ENCODE measurements at regions not wholly inside any gene's neighbourhood (a gene's known extent, or its start where the extent isn't known, plus 50 kb on each side); places are given as distances from the start of the nearest gene placed in this dataset.

- Histone ChIP-seq H3K36me3 (ENCODE audit: control insufficient read depth in 1 of 2, insufficient read depth in 2 of 2, low read length in 2 of 2) (no peaks in the 10 kb centered on the region), H3K79me2 (ENCODE audit: insufficient read depth, low read length) (no peaks in the 10 kb centered on the region), H3K27me3 (ENCODE audit: insufficient read depth, low read length) (peaks cover 18% of the 10 kb centered on the region), H3K9me2 (ENCODE audit: insufficient read depth) (no peaks in the 10 kb centered on the region), H3K9ac (ENCODE audit: low read length) (no peak overlapping the region), H3K4me3 (replicated peaks in 1 of 2; ENCODE audit: low read depth in 1 of 2, low read length in 2 of 2) (no peak overlapping the region), H3K27ac (ENCODE audit: low read depth, low read length) (no peak overlapping the region), H3K4me2 (ENCODE audit: low read length) (no peak overlapping the region), H3K4me1 (ENCODE audit: control insufficient read depth in 1 of 2, insufficient read depth in 2 of 2, low read length in 2 of 2) (no peaks in the 10 kb centered on the region), H3K9me3 (ENCODE audit: control insufficient read depth in 1 of 2, insufficient read depth in 1 of 2, low read depth in 1 of 2, low read length in 2 of 2) (no peaks in the 10 kb centered on the region), H2AFZ (ENCODE audit: low read depth, low read length, poor library complexity, severe bottlenecking) (no peak overlapping the region), H4K20me1 (ENCODE audit: insufficient read depth) (no peaks in the 10 kb centered on the region)
- CTCF ChIA-PET, result no interaction called here
- no TSS peak for BruUV-seq (replicated peaks)
- POLR2A ChIA-PET, result no interaction called here
- intact Hi-C loops (cut with micrococcal nuclease), result no loop called here
- DNase-seq (ENCODE audit: low read depth, low spot score), result no peak
- TF ChIP-seq JUND (IDR thresholded peaks at IDR 0.05) (no peak), REST (IDR thresholded peaks at IDR 0.05; ENCODE audit: low read depth) (no peak), SRF (IDR thresholded peaks at IDR 0.05; ENCODE audit: low read depth) (no peak)
- TF ChIP-seq, protein P1, sequence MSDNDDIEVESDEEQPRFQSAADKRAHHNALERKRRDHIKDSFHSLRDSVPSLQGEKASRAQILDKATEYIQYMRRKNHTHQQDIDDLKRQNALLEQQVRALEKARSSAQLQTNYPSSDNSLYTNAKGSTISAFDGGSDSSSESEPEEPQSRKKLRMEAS (IDR thresholded peaks at IDR 0.05), result no peak
- RAD21 ChIA-PET (ENCODE audit: low non-redundant PET in 1 of 2, low total read pairs in 2 of 2, uncharacterized antibody in 2 of 2, unreplicated experiment in 2 of 2), result no interaction called here
- no peak for ATAC-seq
Measured at GRCh38 chr3:64406271-64406670, 181.0 kb upstream of the PRICKLE2 start.

- H3K9me3 ChIP-seq (ENCODE audit: control insufficient read depth in 1 of 2, insufficient read depth in 1 of 2, low read depth in 1 of 2, low read length in 2 of 2), result no peaks in the 10 kb centered on the region
- H3K4me2 ChIP-seq (ENCODE audit: low read length), result no peak overlapping the region
- DNase-seq (ENCODE audit: low read depth, low spot score) (no peak), ATAC-seq (no peak)
- H3K4me3 ChIP-seq (replicated peaks in 1 of 2; ENCODE audit: low read depth in 1 of 2, low read length in 2 of 2), result no peak overlapping the region
- no peak overlapping the region for H3K9ac ChIP-seq (ENCODE audit: low read length)
- BruUV-seq (replicated peaks), result no TSS peak
- no peak overlapping the region for H3K27ac ChIP-seq (ENCODE audit: low read depth, low read length)
- H4K20me1 ChIP-seq (ENCODE audit: insufficient read depth), result no peaks in the 10 kb centered on the region
- ChIA-PET RAD21 (ENCODE audit: low non-redundant PET in 1 of 2, low total read pairs in 2 of 2, uncharacterized antibody in 2 of 2, unreplicated experiment in 2 of 2) (no interaction called here), CTCF (interaction anchor here (0.7 kb wide), 1 partner anchor 333 kb away, joined by 3 read pairs; no protein-coding TSS in a partner anchor), POLR2A (no interaction called here)
- H3K27me3 ChIP-seq (ENCODE audit: insufficient read depth, low read length), result peaks cover 18% of the 10 kb centered on the region
- H3K36me3 ChIP-seq (ENCODE audit: control insufficient read depth in 1 of 2, insufficient read depth in 2 of 2, low read length in 2 of 2), result no peaks in the 10 kb centered on the region
- no peak overlapping the region for H2AFZ ChIP-seq (ENCODE audit: low read depth, low read length, poor library complexity, severe bottlenecking)
- intact Hi-C loops (cut with micrococcal nuclease), result no loop called here
- no peaks in the 10 kb centered on the region for H3K79me2 ChIP-seq (ENCODE audit: insufficient read depth, low read length)
- H3K9me2 ChIP-seq (ENCODE audit: insufficient read depth), result no peaks in the 10 kb centered on the region
- no peaks in the 10 kb centered on the region for H3K4me1 ChIP-seq (ENCODE audit: control insufficient read depth in 1 of 2, insufficient read depth in 2 of 2, low read length in 2 of 2)
- TF ChIP-seq, protein P1 (IDR thresholded peaks at IDR 0.05), result no peak
- TF ChIP-seq FOSL1 (IDR thresholded peaks at IDR 0.05; ENCODE audit: low read depth), result no peak
- no peak for TF ChIP-seq SP1 (IDR thresholded peaks at IDR 0.05; ENCODE audit: low read depth)
- TF ChIP-seq CEBPB (IDR thresholded peaks at IDR 0.05; ENCODE audit: low read depth), result no peak
- no peak for TF ChIP-seq ZNF274 (IDR thresholded peaks at IDR 0.05; ENCODE audit: low read depth, low read length)
- TF ChIP-seq SIN3A (IDR thresholded peaks at IDR 0.05; ENCODE audit: low read depth), result no peak
- TF ChIP-seq POLR2AphosphoS5 (IDR thresholded peaks at IDR 0.05; ENCODE audit: low read depth, low read length), result no peak
- TF ChIP-seq ELF1 (IDR thresholded peaks at IDR 0.05; ENCODE audit: borderline replicate concordance, low read depth), result no peak
- TF ChIP-seq JUND (IDR thresholded peaks at IDR 0.05), result no peak
- TF ChIP-seq, protein P2, sequence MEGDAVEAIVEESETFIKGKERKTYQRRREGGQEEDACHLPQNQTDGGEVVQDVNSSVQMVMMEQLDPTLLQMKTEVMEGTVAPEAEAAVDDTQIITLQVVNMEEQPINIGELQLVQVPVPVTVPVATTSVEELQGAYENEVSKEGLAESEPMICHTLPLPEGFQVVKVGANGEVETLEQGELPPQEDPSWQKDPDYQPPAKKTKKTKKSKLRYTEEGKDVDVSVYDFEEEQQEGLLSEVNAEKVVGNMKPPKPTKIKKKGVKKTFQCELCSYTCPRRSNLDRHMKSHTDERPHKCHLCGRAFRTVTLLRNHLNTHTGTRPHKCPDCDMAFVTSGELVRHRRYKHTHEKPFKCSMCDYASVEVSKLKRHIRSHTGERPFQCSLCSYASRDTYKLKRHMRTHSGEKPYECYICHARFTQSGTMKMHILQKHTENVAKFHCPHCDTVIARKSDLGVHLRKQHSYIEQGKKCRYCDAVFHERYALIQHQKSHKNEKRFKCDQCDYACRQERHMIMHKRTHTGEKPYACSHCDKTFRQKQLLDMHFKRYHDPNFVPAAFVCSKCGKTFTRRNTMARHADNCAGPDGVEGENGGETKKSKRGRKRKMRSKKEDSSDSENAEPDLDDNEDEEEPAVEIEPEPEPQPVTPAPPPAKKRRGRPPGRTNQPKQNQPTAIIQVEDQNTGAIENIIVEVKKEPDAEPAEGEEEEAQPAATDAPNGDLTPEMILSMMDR (IDR thresholded peaks at IDR 0.05 in 2 of 3, conservative IDR thresholded peaks at IDR 0.05 in 1 of 3; ENCODE audit: borderline replicate concordance in 1 of 3, insufficient read depth in 1 of 3, low read depth in 2 of 3, low read length in 2 of 3), result no peak
- TF ChIP-seq ZFX (IDR thresholded peaks at IDR 0.05), result no peak
Measured at GRCh38 chr3:64405211-64405835, 180.1 kb upstream of the PRICKLE2 start.
